A673 (cell line): ENCODE measurements at regions not wholly inside any gene's neighbourhood (a gene's known extent, or its start where the extent isn't known, plus 50 kb on each side); places are given as distances from the start of the nearest gene placed in this dataset.

Source experiments
- EZH2 ChIP-seq: fragments of 200-600 bp; sonication (generic); IDR thresholded peaks from 2 replicates; pipeline ENCODE4 v1.6.1; 2017; ENCODE audit warnings: borderline replicate concordance, low read depth, mild to moderate bottlenecking, mixed read lengths, antibody characterized with exemption, low read length; ENCODE audit not compliant: poor library complexity, severe bottlenecking
- TF ChIP-seq, protein P1 (sequence below): fragments of 300-800, 200-600 bp; sonication (generic); conservative IDR thresholded peaks from 2 replicates; pipeline ENCODE4 v1.5.1; 2017; ENCODE audit warnings: low read depth, mild to moderate bottlenecking, antibody characterized with exemption, low read length, moderate library complexity, mixed read lengths

- TF ChIP-seq, protein P1, sequence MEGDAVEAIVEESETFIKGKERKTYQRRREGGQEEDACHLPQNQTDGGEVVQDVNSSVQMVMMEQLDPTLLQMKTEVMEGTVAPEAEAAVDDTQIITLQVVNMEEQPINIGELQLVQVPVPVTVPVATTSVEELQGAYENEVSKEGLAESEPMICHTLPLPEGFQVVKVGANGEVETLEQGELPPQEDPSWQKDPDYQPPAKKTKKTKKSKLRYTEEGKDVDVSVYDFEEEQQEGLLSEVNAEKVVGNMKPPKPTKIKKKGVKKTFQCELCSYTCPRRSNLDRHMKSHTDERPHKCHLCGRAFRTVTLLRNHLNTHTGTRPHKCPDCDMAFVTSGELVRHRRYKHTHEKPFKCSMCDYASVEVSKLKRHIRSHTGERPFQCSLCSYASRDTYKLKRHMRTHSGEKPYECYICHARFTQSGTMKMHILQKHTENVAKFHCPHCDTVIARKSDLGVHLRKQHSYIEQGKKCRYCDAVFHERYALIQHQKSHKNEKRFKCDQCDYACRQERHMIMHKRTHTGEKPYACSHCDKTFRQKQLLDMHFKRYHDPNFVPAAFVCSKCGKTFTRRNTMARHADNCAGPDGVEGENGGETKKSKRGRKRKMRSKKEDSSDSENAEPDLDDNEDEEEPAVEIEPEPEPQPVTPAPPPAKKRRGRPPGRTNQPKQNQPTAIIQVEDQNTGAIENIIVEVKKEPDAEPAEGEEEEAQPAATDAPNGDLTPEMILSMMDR = no peak
- no peak for TF ChIP-seq EZH2
These were observed 1262.3 kb upstream of the USP15 start for GRCh38 chr12:60997869-60998378.
